Activated naive CD4-positive, alpha-beta T cell treated with anti-CD3 and anti-CD28 coated beads, Interleukin-2, amount 50 U/mL, for 16 hours (primary cell): ENCODE measurements at regions not wholly inside any gene's neighbourhood (a gene's known extent, or its start where the extent isn't known, plus 50 kb on each side); places are given as distances from the start of the nearest gene placed in this dataset.

Experiments
- DNase-seq: peaks from one replicate; pipeline ENCODE4 v3.0.0-alpha.2; 2020

DNA sequence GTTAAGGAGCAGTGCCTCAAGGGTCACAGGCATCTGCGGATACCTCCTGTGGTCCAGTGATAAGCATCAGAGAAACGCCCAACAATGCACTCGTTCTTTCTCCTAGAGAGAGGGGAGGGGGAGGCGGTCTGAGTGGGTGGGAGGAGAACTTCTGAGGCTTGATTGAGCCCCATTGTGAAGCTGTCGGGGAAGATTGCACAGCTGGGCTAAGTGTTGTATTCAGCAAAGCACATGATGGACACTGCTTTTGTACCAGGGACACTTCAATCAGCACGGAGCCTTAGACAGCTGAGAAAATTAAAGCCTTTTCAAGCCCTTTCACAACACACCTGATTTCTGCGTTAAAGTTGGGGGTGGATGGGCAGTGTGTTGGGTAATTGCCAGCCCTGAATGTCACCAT, 230.3 kb upstream of the GHITM start:
- DNase-seq, result no peak

DNA sequence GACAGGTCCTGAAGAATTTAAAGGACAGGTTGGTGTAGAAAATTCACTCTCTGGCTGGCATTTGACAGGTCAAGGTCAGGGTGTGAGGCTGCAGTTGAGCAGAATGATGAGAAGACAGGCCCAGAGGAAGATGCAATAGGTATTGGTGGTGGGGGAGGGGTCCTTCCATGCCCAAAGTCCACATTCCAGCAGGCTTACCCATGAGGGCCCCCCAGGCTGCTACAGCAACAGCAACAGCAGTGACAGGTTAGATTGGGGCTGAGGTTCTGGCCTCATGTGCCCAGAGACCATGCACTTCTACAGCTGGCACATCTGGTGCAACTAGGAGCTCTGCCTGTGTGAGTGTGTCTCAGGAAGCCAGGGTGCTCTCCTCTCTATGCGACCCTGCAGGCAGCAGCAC, 223.5 kb upstream of the GHITM start:
- no peak for DNase-seq

- DNase-seq, result no peak
Observed at GRCh38 chr10:83917537-83918506, 221.5 kb upstream of the GHITM start.

DNA sequence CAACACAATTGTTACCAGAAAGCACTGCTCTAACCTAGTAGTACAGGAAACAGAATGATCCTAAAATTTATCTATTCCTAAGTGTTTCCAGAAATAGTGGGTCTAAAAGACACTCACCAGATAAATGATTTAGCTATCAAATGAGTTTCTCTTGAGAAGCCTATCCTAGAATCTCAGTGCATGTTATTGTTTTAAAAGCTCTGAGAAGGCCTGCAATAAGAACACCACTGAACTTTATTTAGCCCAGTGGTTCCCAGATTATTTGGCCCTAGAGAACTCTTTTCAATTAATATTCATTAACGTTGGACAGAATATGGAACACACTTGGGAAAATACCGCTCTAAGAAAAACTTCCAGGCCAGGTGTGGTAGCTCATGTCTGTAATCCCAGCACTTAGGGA, 220.1 kb upstream of the GHITM start:
- DNase-seq, result no peak

- DNase-seq, result no peak
Observed at GRCh38 chr10:83921984-83922860, 217.1 kb upstream of the GHITM start.

GRCh38 chr10:83925133-83925532, 214.2 kb upstream of the GHITM start:
- DNase-seq, result no peak

DNA sequence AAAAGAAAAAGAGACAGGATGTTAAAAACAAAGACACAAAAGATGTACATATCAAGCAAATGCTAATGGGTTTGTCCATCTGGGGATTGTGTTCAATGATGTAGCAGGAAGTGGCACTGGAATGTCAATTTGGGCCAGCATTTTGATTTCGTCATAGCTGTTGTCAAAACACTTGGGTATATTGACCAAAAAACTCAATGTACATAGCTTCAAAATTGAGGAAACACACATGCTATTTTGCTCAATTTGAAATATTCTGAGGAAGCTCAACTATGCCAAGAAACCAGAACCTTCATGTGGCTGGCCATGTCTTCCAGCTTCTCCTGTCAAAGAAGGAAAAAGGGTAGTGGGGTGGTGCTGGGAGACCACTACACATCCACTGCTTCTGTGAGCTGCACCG, 212.7 kb upstream of the GHITM start:
- no peak for DNase-seq

DNA sequence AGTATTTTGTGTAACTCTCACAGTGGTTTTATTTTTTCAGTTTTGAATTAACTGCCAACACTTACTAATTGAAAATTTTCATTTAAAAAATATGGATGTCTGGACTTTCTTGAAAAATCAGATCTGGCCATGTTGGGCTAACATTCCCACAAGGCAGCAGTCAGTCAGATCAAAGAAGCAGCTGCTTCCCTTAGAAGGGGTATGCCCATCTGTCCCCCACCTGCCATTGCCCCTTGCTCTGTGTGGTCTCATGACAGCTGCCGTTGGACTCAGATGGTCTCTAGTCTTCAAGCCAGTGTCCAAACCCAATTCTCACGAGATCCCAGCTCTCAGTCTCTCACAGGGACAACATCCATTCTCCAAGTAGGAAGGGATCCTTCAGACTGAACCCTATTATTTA, 212.1 kb upstream of the GHITM start:
- DNase-seq, result no peak

DNA sequence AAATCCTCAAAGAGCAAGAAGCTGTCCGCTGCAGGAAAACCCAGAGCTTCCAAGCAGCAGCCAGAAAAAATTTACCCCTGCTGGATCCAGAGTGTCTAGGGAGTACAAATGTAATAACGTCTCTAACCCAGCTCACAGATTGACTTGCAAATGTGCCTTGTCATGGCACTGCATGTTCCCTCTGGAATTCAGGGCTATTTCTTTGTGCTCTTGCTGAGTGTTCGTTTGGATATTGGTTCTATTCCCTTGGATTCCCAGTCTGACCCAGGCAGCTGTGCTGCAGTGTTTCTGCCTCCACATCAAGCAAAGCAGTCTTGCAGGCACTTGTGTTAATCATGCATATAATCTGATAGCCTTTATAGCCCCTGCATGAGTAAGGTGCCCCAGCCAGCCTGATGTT, 209.9 kb upstream of the GHITM start:
- DNase-seq, result no peak

DNA sequence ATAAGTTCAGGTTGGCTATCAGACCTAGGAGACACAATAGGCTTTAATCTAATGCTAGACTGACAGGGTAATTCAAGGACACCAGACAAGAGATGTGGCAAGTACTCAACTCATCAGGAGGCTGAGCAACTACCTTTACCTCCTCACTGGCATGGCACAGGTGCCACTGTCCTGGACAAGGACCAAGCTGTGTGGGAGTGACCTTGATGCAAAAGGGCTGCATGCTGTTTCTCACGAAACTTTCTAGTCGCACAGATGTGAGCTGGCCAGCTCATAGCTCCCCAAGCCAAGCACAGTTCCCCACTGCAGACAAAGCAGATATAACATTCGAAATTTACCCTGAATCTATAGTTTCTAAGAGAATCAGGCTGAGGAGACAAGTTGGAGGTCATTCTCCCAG, 207.6 kb upstream of the GHITM start:
- no peak for DNase-seq

DNA sequence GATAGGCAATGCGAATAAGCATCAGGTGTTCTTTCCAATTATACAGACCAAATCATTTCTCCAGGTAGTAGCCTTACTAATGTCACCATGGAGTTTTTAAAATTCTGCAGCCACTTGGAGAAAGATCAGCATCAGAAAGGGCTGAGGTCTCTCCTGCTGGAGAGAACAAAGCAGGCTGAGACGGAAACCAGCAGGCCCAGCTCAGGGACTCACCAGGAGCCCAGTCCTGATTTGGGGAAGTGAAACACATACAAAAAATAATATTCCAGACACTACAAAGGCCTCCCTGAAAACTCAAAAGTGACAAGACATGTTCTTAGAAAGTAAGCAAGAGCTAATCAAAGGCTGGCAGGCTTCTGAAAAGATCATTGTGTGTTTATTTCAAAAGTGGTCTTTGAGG, 207.1 kb upstream of the GHITM start:
- no peak for DNase-seq

DNA sequence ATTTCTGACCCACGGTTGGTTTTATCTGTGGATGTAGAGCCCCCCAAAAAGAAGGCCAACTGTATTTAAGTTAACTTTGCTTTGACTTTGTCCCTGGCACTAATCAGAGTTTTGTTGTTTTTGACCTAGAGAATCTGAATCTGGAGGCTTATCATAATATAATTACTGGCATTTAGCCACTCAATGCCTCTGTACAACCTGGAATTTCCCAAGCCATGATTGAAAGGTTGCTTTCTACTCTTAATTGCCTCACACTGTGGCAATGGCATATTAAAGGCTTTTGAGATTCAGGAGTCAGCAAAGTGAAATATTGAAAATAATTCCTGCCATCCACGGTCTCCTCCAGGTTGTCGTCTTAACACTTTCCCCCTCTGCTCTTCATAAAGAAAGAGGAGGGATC, 205.2 kb upstream of the GHITM start:
- no peak for DNase-seq

- no peak for DNase-seq
Observed at GRCh38 chr10:83934641-83935338, 204.5 kb upstream of the GHITM start.

DNA sequence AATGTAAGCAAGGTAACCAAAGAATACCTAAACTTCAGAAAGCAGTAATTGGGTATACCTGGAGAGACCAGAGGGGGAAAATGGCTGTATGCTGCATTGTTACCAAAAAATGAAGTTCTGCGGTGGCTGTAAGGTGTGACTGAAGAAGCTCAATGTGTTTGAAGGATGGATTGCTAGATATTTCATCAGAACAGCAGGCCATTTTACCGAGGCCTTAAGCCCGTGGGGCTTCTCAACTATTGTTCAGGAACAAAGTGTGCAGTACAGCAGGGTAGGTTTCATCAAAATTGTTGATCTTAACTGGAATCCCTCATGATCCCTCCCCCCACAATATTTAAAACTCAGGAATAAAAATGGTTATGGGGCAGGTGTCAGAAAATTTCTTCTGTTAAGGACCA, 204.0 kb upstream of the GHITM start:
- DNase-seq, result no peak

DNA sequence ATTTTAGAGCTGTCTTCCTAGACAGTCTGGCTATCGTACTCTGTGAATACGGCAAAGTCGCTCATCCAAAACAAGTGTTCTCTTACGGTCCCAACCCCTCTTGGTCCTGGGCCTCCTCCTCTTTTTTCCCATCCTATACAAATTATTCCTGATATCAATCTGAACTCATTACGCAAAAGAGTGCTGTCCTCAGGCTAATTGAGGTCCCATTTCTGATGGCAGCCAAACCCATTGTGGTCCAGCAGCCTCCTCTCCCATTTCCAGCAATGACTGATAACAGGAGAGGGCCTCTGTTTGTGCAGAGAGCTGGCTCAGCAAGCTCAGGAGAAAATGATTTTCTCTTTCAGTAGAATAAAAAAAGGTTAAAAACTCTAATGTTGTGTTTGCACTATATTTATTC, 203.4 kb upstream of the GHITM start:
- DNase-seq, result no peak

DNA sequence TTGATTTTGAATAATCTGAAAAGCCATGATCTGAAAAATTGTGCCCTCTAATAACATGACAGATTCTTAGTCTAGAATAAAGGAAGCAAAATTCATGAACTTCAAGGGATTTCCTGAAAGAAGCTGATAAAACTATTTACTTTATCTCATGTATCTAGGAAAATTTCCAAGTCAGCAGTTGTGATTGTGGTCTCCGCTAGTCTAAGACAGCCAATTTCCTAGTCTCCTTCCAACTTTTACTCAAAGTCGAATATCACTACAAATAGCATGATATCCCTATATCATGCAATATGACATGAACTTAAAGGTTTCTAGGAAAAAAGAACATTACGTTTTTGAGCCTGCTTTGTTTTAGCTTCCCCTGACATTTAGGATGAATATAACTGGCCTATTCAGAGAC, 202.1 kb upstream of the GHITM start:
- no peak for DNase-seq

DNA sequence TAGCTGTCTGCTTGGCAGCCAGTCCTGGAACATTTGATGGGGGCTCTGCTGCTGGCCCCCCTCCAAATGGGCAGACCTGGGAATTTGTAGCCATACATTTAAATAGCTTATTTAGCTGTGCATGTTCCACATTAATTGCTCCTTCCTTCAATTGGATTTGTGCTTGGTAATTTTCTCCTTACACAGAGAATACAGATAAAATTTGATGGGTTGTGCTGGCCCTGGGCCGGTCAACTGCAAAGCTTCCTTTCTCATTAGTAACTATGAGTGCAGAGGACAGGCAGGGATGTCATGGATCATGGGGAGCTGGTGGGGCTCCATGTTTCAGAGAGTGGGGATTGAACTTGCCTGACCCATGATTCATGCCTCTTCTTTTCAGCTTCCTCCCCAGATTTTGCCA, 201.5 kb upstream of the GHITM start:
- DNase-seq, result no peak

DNA sequence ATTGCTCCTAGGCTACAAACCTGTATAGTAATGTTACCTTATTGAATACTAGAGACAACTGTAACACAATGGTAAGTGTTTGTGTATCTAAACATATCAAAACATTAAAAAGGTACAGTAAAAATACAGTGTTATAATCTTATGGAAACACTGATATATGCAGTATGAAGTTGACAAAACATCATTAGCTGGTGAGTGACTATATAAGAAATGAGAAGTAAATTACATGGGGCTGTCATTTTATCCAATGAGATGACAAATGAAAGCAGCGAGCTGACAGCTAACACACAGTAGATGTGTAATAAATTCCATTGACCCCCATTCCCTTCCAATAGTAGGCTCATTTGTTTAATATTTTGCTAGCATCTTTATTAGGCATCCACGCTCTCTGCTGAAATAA, 198.1 kb upstream of the GHITM start:
- DNase-seq, result no peak

DNA sequence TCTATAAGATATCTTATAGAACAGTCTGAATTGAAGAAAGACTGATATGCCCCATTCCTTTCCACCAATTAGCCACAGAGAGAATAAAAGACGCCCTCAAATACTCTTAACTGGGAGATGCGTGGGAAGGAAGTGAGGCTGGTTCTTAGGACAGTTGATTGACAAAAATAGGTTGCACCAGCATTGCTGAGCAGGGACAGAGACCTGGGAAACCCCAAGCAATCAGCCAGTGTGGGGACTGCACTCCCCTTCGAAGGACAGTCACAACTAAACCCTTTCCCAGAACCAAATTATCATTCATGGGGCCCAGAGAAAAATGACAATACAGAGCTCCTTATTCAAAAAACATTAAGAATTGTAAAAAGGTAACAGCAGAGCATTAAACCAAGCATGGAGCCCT, 196.9 kb upstream of the GHITM start:
- no peak for DNase-seq

DNA sequence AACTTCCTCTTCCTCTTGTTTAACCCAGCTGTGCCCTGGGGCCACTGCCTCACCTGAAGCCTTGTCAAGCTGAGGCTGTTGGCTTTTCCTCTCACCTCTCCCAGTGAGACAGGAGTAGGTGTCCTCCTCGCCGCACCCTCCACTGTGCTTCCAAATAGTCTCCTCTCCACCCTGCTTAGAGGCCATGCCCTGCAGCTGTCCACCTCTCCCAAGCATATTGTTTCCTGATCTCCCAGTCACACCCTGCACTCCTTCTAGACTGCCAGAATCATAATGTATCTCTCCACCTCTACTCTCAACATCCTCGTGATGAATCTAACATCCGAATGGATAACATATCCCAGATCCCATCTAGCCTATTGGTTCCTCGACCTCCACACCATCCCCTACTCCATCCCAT, 196.3 kb upstream of the GHITM start:
- no peak for DNase-seq

GRCh38 chr10:83943920-83944319, 195.4 kb upstream of the GHITM start:
- no peak for DNase-seq

DNA sequence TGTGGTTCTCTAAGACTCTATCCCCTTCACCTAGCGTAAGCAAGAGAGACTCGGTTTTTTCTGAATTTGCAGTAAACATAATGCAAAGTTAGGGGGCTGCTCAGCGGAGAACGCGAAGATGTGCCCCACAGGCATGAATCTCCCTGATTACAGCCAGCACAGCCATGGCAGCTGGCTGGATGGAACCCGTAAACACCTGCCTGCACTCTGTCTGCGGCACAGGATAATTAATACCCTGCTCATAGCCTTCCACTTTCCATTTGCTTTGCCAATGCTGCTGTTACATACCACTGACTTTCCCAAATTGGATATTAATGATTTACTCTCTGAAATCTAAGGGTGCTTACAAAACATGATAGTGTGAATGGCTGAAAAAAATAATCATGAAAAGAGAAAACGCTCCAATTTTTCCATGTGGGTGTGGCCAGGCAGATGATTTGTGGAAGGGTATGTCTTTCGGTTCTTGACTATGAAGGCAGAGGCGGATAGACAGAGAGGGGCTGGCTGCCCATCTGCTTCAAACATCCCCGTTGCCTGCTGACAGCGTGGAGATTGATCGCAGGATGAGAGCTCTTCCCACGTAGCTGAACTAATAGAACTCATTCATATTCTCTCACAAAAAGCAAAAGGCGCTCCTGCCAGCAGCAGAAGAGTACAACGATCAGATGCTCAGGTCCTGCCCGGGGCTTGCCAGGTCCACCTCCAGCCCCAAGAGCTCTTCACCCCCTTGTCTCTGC, 193.2 kb upstream of the GHITM start:
- DNase-seq, result no peak

DNA sequence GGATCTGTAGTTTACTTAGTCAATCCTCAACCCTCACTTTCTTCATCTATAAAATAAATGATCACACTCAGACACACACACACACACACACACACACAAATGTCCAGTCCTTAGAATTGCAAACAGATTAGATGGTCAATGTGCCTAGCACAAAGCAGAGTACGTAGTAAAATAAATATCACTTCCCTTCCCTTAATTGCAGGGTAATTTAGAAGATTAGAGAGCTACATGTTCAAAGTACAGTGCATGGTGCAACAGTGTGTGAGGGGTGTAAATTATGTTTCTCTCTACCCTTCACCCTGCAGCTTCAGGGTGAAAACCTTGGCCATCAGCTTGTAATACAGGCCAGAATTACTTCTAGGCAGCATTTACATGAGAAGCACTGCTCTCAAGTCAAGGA, 187.0 kb upstream of the GHITM start:
- no peak for DNase-seq
